HG02885 (cell line): ENCODE measurements at regions not wholly inside any gene's neighbourhood (a gene's known extent, or its start where the extent isn't known, plus 50 kb on each side); places are given as distances from the start of the nearest gene placed in this dataset.

ENCODE experiments used
- ATAC-seq: cut with Tn5 transposase; IDR thresholded peaks from one replicate; pipeline ENCODE4 v1.9.1; 2021; ENCODE audit warnings: mild to moderate bottlenecking; ENCODE audit not compliant: unreplicated experiment, poor library complexity

GRCh38 chr13:53605326-53605725 lies 576.7 kb downstream of the OLFM4 start:
- no peak for ATAC-seq

GRCh38 chr13:53612200-53612599 lies 583.6 kb downstream of the OLFM4 start:
- ATAC-seq, result no peak

GRCh38 chr13:53622456-53622855 lies 593.8 kb downstream of the OLFM4 start:
- no peak for ATAC-seq

GRCh38 chr13:53623146-53623545 lies 594.5 kb downstream of the OLFM4 start:
- no peak for ATAC-seq

GRCh38 chr13:53631511-53631910 lies 602.9 kb downstream of the OLFM4 start:
- ATAC-seq, result no peak

GRCh38 chr13:53638040-53638439 lies 609.4 kb downstream of the OLFM4 start:
- no peak for ATAC-seq

- no peak for ATAC-seq
Observed at GRCh38 chr13:53642306-53642705, 613.7 kb downstream of the OLFM4 start.

- ATAC-seq, result no peak
Observed at GRCh38 chr13:53648673-53649072, 620.1 kb downstream of the OLFM4 start.

- no peak for ATAC-seq
Observed at GRCh38 chr13:53672005-53672404, 643.4 kb downstream of the OLFM4 start.

GRCh38 chr13:53683146-53683545 lies 654.5 kb downstream of the OLFM4 start:
- ATAC-seq, result no peak

GRCh38 chr13:53683608-53684007 lies 655.0 kb downstream of the OLFM4 start:
- no peak for ATAC-seq

GRCh38 chr13:53691417-53691816 lies 662.8 kb downstream of the OLFM4 start:
- no peak for ATAC-seq

- ATAC-seq, result no peak
Observed at GRCh38 chr13:53694814-53695532, 666.4 kb downstream of the OLFM4 start.

GRCh38 chr13:53703371-53704080 lies 674.9 kb downstream of the OLFM4 start:
- no peak for ATAC-seq

- no peak for ATAC-seq
Observed at GRCh38 chr13:53719281-53719680, 690.7 kb downstream of the OLFM4 start.

GRCh38 chr13:53732664-53733063 lies 704.1 kb downstream of the OLFM4 start:
- ATAC-seq, result no peak

- no peak for ATAC-seq
Observed at GRCh38 chr13:53743906-53744305, 715.3 kb downstream of the OLFM4 start.

GRCh38 chr13:53747825-53748224 lies 719.2 kb downstream of the OLFM4 start:
- ATAC-seq, result no peak

- no peak for ATAC-seq
Observed at GRCh38 chr13:53749306-53749705, 720.7 kb downstream of the OLFM4 start.

GRCh38 chr13:53759016-53759415 lies 730.4 kb downstream of the OLFM4 start:
- ATAC-seq, result no peak

- ATAC-seq, result no peak
Observed at GRCh38 chr13:53775807-53776206, 747.2 kb downstream of the OLFM4 start.

- ATAC-seq, result no peak
Observed at GRCh38 chr13:53778937-53779336, 750.3 kb downstream of the OLFM4 start.
